ENCODE measurements at regions not wholly inside any gene's neighbourhood (a gene's known extent, or its start where the extent isn't known, plus 50 kb on each side); places are given as distances from the start of the nearest gene placed in this dataset.

DNA sequence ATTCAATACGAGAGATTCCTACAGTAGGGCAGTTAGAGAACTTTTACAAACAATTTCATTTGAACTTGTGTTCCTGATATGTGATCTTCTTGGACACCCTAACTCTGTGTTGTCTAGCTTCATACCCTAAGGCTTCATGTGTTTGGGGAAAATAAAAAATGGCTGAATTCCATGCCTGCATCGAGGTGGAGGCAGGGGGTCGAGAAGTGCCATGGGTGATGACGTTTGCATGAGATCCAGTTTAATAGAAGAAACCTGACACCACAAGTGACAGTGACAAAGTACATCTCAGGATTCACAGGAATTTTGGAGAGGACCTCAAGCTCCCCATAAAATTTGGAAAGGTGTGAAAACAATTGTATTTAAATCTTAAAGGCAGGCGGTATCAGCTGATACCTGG is 169.2 kb upstream of the NABP1 start:
- H3K4me2 ChIP-seq (ENCODE audit: insufficient read depth, low read length), result no peak overlapping the region
- no peaks in the 10 kb centered on the region for H4K20me1 ChIP-seq (ENCODE audit: insufficient read depth, low read length)
- TF ChIP-seq EZH2 (IDR thresholded peaks at IDR 0.05; ENCODE audit: borderline replicate concordance, low read depth, low read length, severe bottlenecking), result no peak
- no peak for TF ChIP-seq CTCF (IDR thresholded peaks at IDR 0.05; ENCODE audit: borderline replicate concordance, extremely low read depth, low read length, poor library complexity, severe bottlenecking)
- H3K9ac ChIP-seq (ENCODE audit: low read depth, low read length), result no peak overlapping the region
- H3K27me3 ChIP-seq (ENCODE audit: insufficient read depth, low read length, poor library complexity), result no peaks in the 10 kb centered on the region
- no peak overlapping the region for H2AFZ ChIP-seq (ENCODE audit: low read depth, low read length)
- no peaks in the 10 kb centered on the region for H3K4me1 ChIP-seq (ENCODE audit: insufficient read depth, low read length)
- H3K9me3 ChIP-seq (ENCODE audit: insufficient read depth, low read length, severe bottlenecking), result no peaks in the 10 kb centered on the region
- no peak overlapping the region for H3K4me3 ChIP-seq (ENCODE audit: low read depth in 1 of 2, low read length in 2 of 2)
- H3K79me2 ChIP-seq (ENCODE audit: insufficient read depth, low read length), result no peaks in the 10 kb centered on the region
- ATAC-seq (ENCODE audit: insufficient read depth, low read depth) (no peak), DNase-seq (no peak)
- no peak overlapping the region for H3K27ac ChIP-seq (ENCODE audit: low read length)
- no peaks in the 10 kb centered on the region for H3K36me3 ChIP-seq (ENCODE audit: insufficient read depth, low read length)

DNA sequence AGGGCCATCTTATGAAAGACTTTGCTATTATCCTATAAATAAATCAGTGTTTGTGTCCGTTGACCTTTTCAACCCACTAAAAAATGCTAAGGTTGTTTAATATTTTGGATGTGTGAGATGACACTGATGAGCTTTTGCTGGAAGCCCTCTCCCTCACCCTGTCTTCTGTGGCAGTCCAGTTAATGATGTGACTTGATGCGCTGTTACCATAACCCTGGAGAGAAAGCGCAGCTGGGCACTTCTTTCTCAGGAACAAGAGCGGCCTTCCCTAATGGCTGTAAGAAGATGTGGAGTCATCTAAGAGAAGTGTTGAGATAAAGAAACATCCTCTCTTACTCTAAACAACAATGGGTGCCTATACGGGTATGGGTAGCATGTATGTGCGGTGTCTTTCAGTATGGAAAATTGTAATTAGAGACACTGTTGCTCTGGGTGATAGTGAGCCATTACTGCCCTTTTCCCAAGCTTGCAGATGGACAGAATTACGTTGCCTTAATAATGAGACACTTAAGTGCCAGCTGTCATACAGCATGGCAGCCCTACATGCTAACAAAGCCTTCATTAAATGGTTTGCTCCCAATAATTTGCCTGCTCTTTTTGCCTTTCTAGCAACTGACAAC is 165.6 kb upstream of the NABP1 start:
- H2AFZ ChIP-seq (ENCODE audit: low read depth, low read length), result no peak overlapping the region
- H3K36me3 ChIP-seq (ENCODE audit: insufficient read depth, low read length), result no peaks in the 10 kb centered on the region
- no peak for ATAC-seq (ENCODE audit: insufficient read depth, low read depth)
- TF ChIP-seq CTCF (IDR thresholded peaks at IDR 0.05; ENCODE audit: borderline replicate concordance, extremely low read depth, low read length, poor library complexity, severe bottlenecking) (no peak), EZH2 (IDR thresholded peaks at IDR 0.05; ENCODE audit: borderline replicate concordance, low read depth, low read length, severe bottlenecking) (no peak)
- H3K27me3 ChIP-seq (ENCODE audit: insufficient read depth, low read length, poor library complexity), result no peaks in the 10 kb centered on the region
- no peaks in the 10 kb centered on the region for H3K9me3 ChIP-seq (ENCODE audit: insufficient read depth, low read length, severe bottlenecking)
- H3K4me1 ChIP-seq (ENCODE audit: insufficient read depth, low read length), result no peaks in the 10 kb centered on the region
- H3K4me3 ChIP-seq (ENCODE audit: low read depth in 1 of 2, low read length in 2 of 2), result no peak overlapping the region
- no peaks in the 10 kb centered on the region for H3K79me2 ChIP-seq (ENCODE audit: insufficient read depth, low read length)
- no peak overlapping the region for H3K4me2 ChIP-seq (ENCODE audit: insufficient read depth, low read length)
- no peak for DNase-seq
- H3K27ac ChIP-seq (ENCODE audit: low read length), result no peak overlapping the region
- H3K9ac ChIP-seq (ENCODE audit: low read depth, low read length), result no peak overlapping the region
- H4K20me1 ChIP-seq (ENCODE audit: insufficient read depth, low read length), result no peaks in the 10 kb centered on the region

- Histone ChIP-seq H3K9me3 (ENCODE audit: insufficient read depth, low read length, severe bottlenecking) (no peaks in the 10 kb centered on the region), H3K4me3 (ENCODE audit: low read depth in 1 of 2, low read length in 2 of 2) (no peak overlapping the region), H2AFZ (ENCODE audit: low read depth, low read length) (no peak overlapping the region), H3K27me3 (ENCODE audit: insufficient read depth, low read length, poor library complexity) (no peaks in the 10 kb centered on the region), H3K79me2 (ENCODE audit: insufficient read depth, low read length) (no peaks in the 10 kb centered on the region), H3K9ac (ENCODE audit: low read depth, low read length) (no peak overlapping the region), H3K36me3 (ENCODE audit: insufficient read depth, low read length) (no peaks in the 10 kb centered on the region), H3K4me1 (ENCODE audit: insufficient read depth, low read length) (no peaks in the 10 kb centered on the region), H4K20me1 (ENCODE audit: insufficient read depth, low read length) (no peaks in the 10 kb centered on the region), H3K27ac (ENCODE audit: low read length) (no peak overlapping the region), H3K4me2 (ENCODE audit: insufficient read depth, low read length) (no peak overlapping the region)
- no peak for DNase-seq
- ATAC-seq (ENCODE audit: insufficient read depth, low read depth), result no peak
- no peak for TF ChIP-seq CTCF (IDR thresholded peaks at IDR 0.05; ENCODE audit: borderline replicate concordance, extremely low read depth, low read length, poor library complexity, severe bottlenecking)
- no peak for TF ChIP-seq EZH2 (IDR thresholded peaks at IDR 0.05; ENCODE audit: borderline replicate concordance, low read depth, low read length, severe bottlenecking)
Observed at GRCh38 chr2:191512874-191513273, 165.1 kb upstream of the NABP1 start.

DNA sequence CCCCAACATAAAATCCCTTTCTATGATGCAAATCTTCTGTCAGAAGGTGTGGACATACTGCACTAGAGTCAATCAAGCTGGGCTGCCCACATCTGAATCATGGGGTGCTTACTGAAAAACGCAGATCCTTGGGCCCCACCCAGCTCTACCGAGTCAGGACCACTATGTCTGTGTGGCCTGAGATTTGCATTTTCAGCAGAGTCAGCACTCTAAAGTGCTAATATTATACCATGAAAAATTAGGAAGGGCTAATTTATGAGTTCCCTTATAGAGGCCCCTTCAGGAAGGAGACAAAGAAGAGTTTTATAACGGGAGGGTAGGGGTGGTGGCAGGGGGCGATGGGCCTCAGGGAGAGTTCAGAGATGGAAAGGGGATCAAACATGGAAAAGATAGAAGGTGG is 163.3 kb upstream of the NABP1 start:
- ATAC-seq (ENCODE audit: insufficient read depth, low read depth) (no peak), DNase-seq (no peak)
- H3K79me2 ChIP-seq (ENCODE audit: insufficient read depth, low read length), result no peaks in the 10 kb centered on the region
- no peaks in the 10 kb centered on the region for H3K27me3 ChIP-seq (ENCODE audit: insufficient read depth, low read length, poor library complexity)
- H3K27ac ChIP-seq (ENCODE audit: low read length), result no peak overlapping the region
- TF ChIP-seq CTCF (IDR thresholded peaks at IDR 0.05; ENCODE audit: borderline replicate concordance, extremely low read depth, low read length, poor library complexity, severe bottlenecking) (no peak), EZH2 (IDR thresholded peaks at IDR 0.05; ENCODE audit: borderline replicate concordance, low read depth, low read length, severe bottlenecking) (no peak)
- H3K4me2 ChIP-seq (ENCODE audit: insufficient read depth, low read length), result no peak overlapping the region
- H3K4me1 ChIP-seq (ENCODE audit: insufficient read depth, low read length), result no peaks in the 10 kb centered on the region
- H4K20me1 ChIP-seq (ENCODE audit: insufficient read depth, low read length), result no peaks in the 10 kb centered on the region
- no peak overlapping the region for H2AFZ ChIP-seq (ENCODE audit: low read depth, low read length)
- H3K36me3 ChIP-seq (ENCODE audit: insufficient read depth, low read length), result no peaks in the 10 kb centered on the region
- no peak overlapping the region for H3K9ac ChIP-seq (ENCODE audit: low read depth, low read length)
- no peaks in the 10 kb centered on the region for H3K9me3 ChIP-seq (ENCODE audit: insufficient read depth, low read length, severe bottlenecking)
- no peak overlapping the region for H3K4me3 ChIP-seq (ENCODE audit: low read depth in 1 of 2, low read length in 2 of 2)
